ENCODE measurements at regions not wholly inside any gene's neighbourhood (a gene's known extent, or its start where the extent isn't known, plus 50 kb on each side); places are given as distances from the start of the nearest gene placed in this dataset.

GRCh38 chr14:100400115-100400514, 77.0 kb downstream of the SLC25A47 start:
- no peak overlapping the region for H3K4me2 ChIP-seq
- H3K79me2 ChIP-seq (ENCODE audit: insufficient read depth, low read depth): no peaks in the 10 kb centered on the region
- H3K36me3 ChIP-seq (ENCODE audit: insufficient read depth): no peaks in the 10 kb centered on the region
- H4K20me1 ChIP-seq (ENCODE audit: insufficient read depth): no peaks in the 10 kb centered on the region
- TF ChIP-seq CTCF (conservative IDR thresholded peaks at IDR 0.05; ENCODE audit: low read depth, low read length): no peak
- no peak overlapping the region for H3K9ac ChIP-seq
- H3K27me3 ChIP-seq (ENCODE audit: insufficient read depth, low read depth): no peaks in the 10 kb centered on the region
- H2AFZ ChIP-seq (ENCODE audit: low read depth): no peak overlapping the region
- H3K4me1 ChIP-seq (ENCODE audit: low read depth, poor library complexity, severe bottlenecking): no peaks in the 10 kb centered on the region
- no peak overlapping the region for H3K4me3 ChIP-seq (IDR thresholded peaks at IDR 0.05; ENCODE audit: insufficient read depth, low read depth, low read length)
- H3K27ac ChIP-seq: no peak overlapping the region

GRCh38 chr14:100401031-100401692, 78.0 kb downstream of the SLC25A47 start:
- H3K4me3 ChIP-seq (IDR thresholded peaks at IDR 0.05; ENCODE audit: insufficient read depth, low read depth, low read length): no peak overlapping the region
- H4K20me1 ChIP-seq (ENCODE audit: insufficient read depth): no peaks in the 10 kb centered on the region
- H3K27ac ChIP-seq: no peak overlapping the region
- no peaks in the 10 kb centered on the region for H3K79me2 ChIP-seq (ENCODE audit: insufficient read depth, low read depth)
- no peaks in the 10 kb centered on the region for H3K27me3 ChIP-seq (ENCODE audit: insufficient read depth, low read depth)
- H3K4me1 ChIP-seq (ENCODE audit: low read depth, poor library complexity, severe bottlenecking): no peaks in the 10 kb centered on the region
- no peaks in the 10 kb centered on the region for H3K36me3 ChIP-seq (ENCODE audit: insufficient read depth)
- no peak overlapping the region for H3K4me2 ChIP-seq
- no peak for TF ChIP-seq CTCF (conservative IDR thresholded peaks at IDR 0.05; ENCODE audit: low read depth, low read length)
- H3K9ac ChIP-seq: no peak overlapping the region
- no peak overlapping the region for H2AFZ ChIP-seq (ENCODE audit: low read depth)

- Histone ChIP-seq H3K27ac (no peak overlapping the region), H2AFZ (ENCODE audit: low read depth) (no peak overlapping the region), H3K4me1 (ENCODE audit: low read depth, poor library complexity, severe bottlenecking) (no peaks in the 10 kb centered on the region), H3K79me2 (ENCODE audit: insufficient read depth, low read depth) (no peaks in the 10 kb centered on the region), H3K4me2 (no peak overlapping the region), H4K20me1 (ENCODE audit: insufficient read depth) (no peaks in the 10 kb centered on the region), H3K36me3 (ENCODE audit: insufficient read depth) (no peaks in the 10 kb centered on the region), H3K27me3 (ENCODE audit: insufficient read depth, low read depth) (no peaks in the 10 kb centered on the region), H3K9ac (no peak overlapping the region), H3K4me3 (IDR thresholded peaks at IDR 0.05; ENCODE audit: insufficient read depth, low read depth, low read length) (no peak overlapping the region)
- TF ChIP-seq CTCF (conservative IDR thresholded peaks at IDR 0.05; ENCODE audit: low read depth, low read length): no peak
Observed at GRCh38 chr14:100401792-100402191, 78.7 kb downstream of the SLC25A47 start.

GRCh38 chr14:100402631-100403030, 79.5 kb downstream of the SLC25A47 start:
- no peaks in the 10 kb centered on the region for H3K36me3 ChIP-seq (ENCODE audit: insufficient read depth)
- H3K9ac ChIP-seq: no peak overlapping the region
- no peak overlapping the region for H3K4me3 ChIP-seq (IDR thresholded peaks at IDR 0.05; ENCODE audit: insufficient read depth, low read depth, low read length)
- H3K27me3 ChIP-seq (ENCODE audit: insufficient read depth, low read depth): no peaks in the 10 kb centered on the region
- H2AFZ ChIP-seq (ENCODE audit: low read depth): no peak overlapping the region
- H3K27ac ChIP-seq: no peak overlapping the region
- no peaks in the 10 kb centered on the region for H3K4me1 ChIP-seq (ENCODE audit: low read depth, poor library complexity, severe bottlenecking)
- no peak for TF ChIP-seq CTCF (conservative IDR thresholded peaks at IDR 0.05; ENCODE audit: low read depth, low read length)
- H4K20me1 ChIP-seq (ENCODE audit: insufficient read depth): no peaks in the 10 kb centered on the region
- H3K4me2 ChIP-seq: no peak overlapping the region
- no peaks in the 10 kb centered on the region for H3K79me2 ChIP-seq (ENCODE audit: insufficient read depth, low read depth)

Data from KMS-11 (cell line).